SU-DHL-6 (cell line): ENCODE measurements at regions not wholly inside any gene's neighbourhood (a gene's known extent, or its start where the extent isn't known, plus 50 kb on each side); places are given as distances from the start of the nearest gene placed in this dataset.

ENCODE experiments used
- H2AFZ ChIP-seq: fragments of 200-600 bp; sonication (generic); 2 replicates; pipeline ENCODE4 v1.6.1; 2014; ENCODE audit warnings: low read depth, mild to moderate bottlenecking, moderate library complexity, mixed read lengths, antibody characterized with exemption, low read length; ENCODE audit not compliant: severe bottlenecking
- H3F3A ChIP-seq: fragments of 200-600 bp; shearing (Covaris generic); 2 replicates; pipeline ENCODE4 v1.6.0; 2016; ENCODE audit warnings: antibody characterized with exemption, mild to moderate bottlenecking; ENCODE audit not compliant: insufficient read depth
- H3K27ac ChIP-seq: fragments of 200-600 bp; sonication (generic); 2 replicates; pipeline ENCODE4 v1.5.1; 2016; ENCODE audit warnings: low read depth, mild to moderate bottlenecking, low read length, moderate library complexity, mixed read lengths
- H3K27me3 ChIP-seq: fragments of 200-600 bp; sonication (generic), shearing (Covaris generic); 2 replicates; pipeline ENCODE4 v1.6.0; 2014; ENCODE audit warnings: mild to moderate bottlenecking, low read length
- H3K36me3 ChIP-seq: fragments of 200-600 bp; sonication (generic); 2 replicates; pipeline ENCODE4 v1.6.1; 2014; ENCODE audit warnings: mild to moderate bottlenecking, low read length, mixed read lengths
- H3K4me2 ChIP-seq: fragments of 300-600, 200-600 bp; shearing (Covaris generic), sonication (generic); 2 replicates; pipeline ENCODE4 v1.6.0; 2014; ENCODE audit warnings: low read length, low read depth, mild to moderate bottlenecking; ENCODE audit not compliant: poor library complexity, severe bottlenecking
- H3K4me3 ChIP-seq: fragments of 200-600 bp; sonication (generic); 2 replicates; pipeline ENCODE4 v1.5.1; 2014; ENCODE audit warnings: antibody characterized with exemption, low read length, mild to moderate bottlenecking, mixed read lengths; ENCODE audit not compliant: insufficient read depth, poor library complexity, severe bottlenecking
- H3K79me2 ChIP-seq: fragments of 200-600 bp; sonication (generic); 2 replicates; pipeline ENCODE4 v1.6.1; 2014; ENCODE audit warnings: mild to moderate bottlenecking, low read length, moderate library complexity; ENCODE audit not compliant: insufficient read depth
- H3K9ac ChIP-seq: fragments of 200-600 bp; sonication (generic); 2 replicates; pipeline ENCODE4 v1.7.0; 2014; ENCODE audit warnings: mild to moderate bottlenecking, low read length
- H3K9me2 ChIP-seq: fragments of 200-600 bp; sonication (generic); replicated peaks from 2 replicates; pipeline ENCODE4 v1.6.1; 2014; ENCODE audit warnings: low read length; ENCODE audit not compliant: insufficient read depth
- H3K9me3 ChIP-seq: fragments of 200-600 bp; sonication (generic); 2 replicates; pipeline ENCODE4 v1.6.1; 2014; ENCODE audit warnings: low read length, mixed read lengths; ENCODE audit not compliant: insufficient read depth
- H4K20me1 ChIP-seq: fragments of 200-600 bp; sonication (generic); 2 replicates; pipeline ENCODE4 v1.6.1; 2014; ENCODE audit warnings: low read depth, mild to moderate bottlenecking, antibody characterized with exemption, low read length, moderate library complexity, mixed read lengths
- EZH2phosphoT487 ChIP-seq: fragments of 200-600 bp; sonication (generic), shearing (Covaris generic); conservative IDR thresholded peaks from 2 replicates; pipeline ENCODE4 v1.6.1; 2018; ENCODE audit warnings: mild to moderate bottlenecking, antibody characterized with exemption, low read length, moderate library complexity, mixed read lengths
- TF ChIP-seq, protein P1 (sequence below): fragments of 200-600 bp; sonication (generic); IDR thresholded peaks from one replicate; pipeline ENCODE4 v1.5.1; 2017; ENCODE audit warnings: antibody characterized with exemption, mild to moderate bottlenecking, low read length, moderate library complexity; ENCODE audit not compliant: insufficient read depth, poor library complexity, severe bottlenecking

DNA sequence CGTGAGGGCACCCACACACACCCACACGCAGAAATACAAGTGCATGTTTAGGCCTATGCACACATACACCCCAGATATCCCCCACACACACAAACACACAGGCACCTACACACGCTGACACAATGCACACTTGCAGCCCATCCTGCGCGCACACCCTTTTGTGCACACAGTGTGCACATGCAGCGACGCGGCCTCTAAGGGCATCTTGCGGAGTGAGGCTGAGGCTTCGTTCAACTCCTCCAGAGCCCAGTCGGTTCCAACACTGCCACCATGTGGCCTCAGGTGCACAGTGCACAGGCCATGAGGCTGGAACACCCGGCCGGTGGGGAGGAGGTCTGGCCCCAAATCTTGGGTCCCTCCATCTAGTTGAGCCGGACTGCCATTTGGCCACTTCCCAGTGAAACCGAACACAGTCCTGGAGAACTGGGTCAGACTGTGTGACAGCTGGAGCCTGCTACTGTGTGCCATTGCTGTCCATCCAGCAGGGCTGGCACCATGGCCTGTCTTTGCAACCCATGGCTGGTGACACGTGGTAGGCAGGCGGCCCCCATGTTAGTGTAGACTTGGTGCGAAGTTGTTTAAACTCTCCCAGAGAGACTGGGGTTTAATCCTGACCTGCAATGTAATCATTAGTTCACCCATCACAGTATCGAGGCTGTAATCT lies 97.7 kb upstream of the MVB12B start:
- Histone ChIP-seq H2AFZ (no peak overlapping the region), H3K4me3 (no peak overlapping the region), H3K9ac (no peak overlapping the region), H3K9me3 (no peaks in the 10 kb centered on the region), H3K27me3 (no peaks in the 10 kb centered on the region), H3K27ac (no peak overlapping the region), H3K36me3 (no peaks in the 10 kb centered on the region), H3K4me2 (no peak overlapping the region), H3K9me2 (no peaks in the 10 kb centered on the region), H3F3A (no peaks in the 10 kb centered on the region), H3K79me2 (no peaks in the 10 kb centered on the region), H4K20me1 (no peaks in the 10 kb centered on the region)
- TF ChIP-seq, protein P1, sequence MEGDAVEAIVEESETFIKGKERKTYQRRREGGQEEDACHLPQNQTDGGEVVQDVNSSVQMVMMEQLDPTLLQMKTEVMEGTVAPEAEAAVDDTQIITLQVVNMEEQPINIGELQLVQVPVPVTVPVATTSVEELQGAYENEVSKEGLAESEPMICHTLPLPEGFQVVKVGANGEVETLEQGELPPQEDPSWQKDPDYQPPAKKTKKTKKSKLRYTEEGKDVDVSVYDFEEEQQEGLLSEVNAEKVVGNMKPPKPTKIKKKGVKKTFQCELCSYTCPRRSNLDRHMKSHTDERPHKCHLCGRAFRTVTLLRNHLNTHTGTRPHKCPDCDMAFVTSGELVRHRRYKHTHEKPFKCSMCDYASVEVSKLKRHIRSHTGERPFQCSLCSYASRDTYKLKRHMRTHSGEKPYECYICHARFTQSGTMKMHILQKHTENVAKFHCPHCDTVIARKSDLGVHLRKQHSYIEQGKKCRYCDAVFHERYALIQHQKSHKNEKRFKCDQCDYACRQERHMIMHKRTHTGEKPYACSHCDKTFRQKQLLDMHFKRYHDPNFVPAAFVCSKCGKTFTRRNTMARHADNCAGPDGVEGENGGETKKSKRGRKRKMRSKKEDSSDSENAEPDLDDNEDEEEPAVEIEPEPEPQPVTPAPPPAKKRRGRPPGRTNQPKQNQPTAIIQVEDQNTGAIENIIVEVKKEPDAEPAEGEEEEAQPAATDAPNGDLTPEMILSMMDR = peak; percentile 75
- no peak for TF ChIP-seq EZH2phosphoT487

DNA sequence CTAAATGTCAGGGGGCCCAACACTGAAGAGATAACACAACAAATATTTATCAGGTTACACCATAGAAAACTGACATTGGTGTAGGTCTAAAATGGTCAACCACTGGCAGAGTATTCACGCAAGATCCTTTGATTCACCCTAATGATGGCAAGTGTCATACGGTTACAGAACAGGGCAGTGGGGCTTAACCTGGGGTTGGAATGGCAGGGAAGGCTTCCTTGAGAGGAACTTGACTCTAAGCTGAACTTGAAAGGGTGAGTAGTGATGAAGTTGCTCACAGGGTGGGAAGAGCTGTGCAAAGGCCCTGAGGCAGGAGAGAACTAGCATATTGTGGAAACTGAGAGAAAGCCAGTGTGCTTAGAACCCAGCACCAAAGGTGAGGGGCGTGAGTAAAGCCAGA lies 97.1 kb upstream of the MVB12B start:
- H3F3A ChIP-seq = no peaks in the 10 kb centered on the region
- H3K9ac ChIP-seq = no peak overlapping the region
- H3K27ac ChIP-seq = no peak overlapping the region
- no peak for TF ChIP-seq EZH2phosphoT487
- TF ChIP-seq, protein P1 = no peak
- H3K4me2 ChIP-seq = no peak overlapping the region
- no peaks in the 10 kb centered on the region for H3K79me2 ChIP-seq
- no peaks in the 10 kb centered on the region for H3K9me2 ChIP-seq
- H3K36me3 ChIP-seq = no peaks in the 10 kb centered on the region
- no peak overlapping the region for H2AFZ ChIP-seq
- H3K4me3 ChIP-seq = no peak overlapping the region
- H3K9me3 ChIP-seq = no peaks in the 10 kb centered on the region
- H4K20me1 ChIP-seq = no peaks in the 10 kb centered on the region
- H3K27me3 ChIP-seq = no peaks in the 10 kb centered on the region

DNA sequence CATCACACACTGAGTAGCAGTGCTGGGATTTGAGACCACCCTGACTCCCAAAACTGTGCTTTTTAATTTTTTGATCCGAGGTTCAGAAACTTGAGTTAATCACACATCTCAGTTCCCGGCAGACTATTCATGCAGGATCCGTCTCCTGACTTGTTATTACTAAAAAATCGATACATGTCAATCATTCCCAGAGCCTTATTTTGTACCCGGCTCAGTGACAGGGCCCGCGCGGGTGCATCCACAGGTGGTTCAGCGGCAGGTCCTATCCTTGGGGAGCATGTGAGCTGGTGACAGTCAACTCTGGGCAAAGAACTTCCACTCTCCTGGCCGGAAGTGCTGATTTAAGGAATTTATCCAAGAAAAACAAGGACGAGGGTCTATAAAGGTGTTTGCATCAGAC lies 95.9 kb upstream of the MVB12B start:
- no peaks in the 10 kb centered on the region for H3K9me3 ChIP-seq
- no peak overlapping the region for H2AFZ ChIP-seq
- H4K20me1 ChIP-seq = no peaks in the 10 kb centered on the region
- no peaks in the 10 kb centered on the region for H3K27me3 ChIP-seq
- H3K79me2 ChIP-seq = no peaks in the 10 kb centered on the region
- no peaks in the 10 kb centered on the region for H3F3A ChIP-seq
- no peaks in the 10 kb centered on the region for H3K9me2 ChIP-seq
- no peaks in the 10 kb centered on the region for H3K36me3 ChIP-seq
- TF ChIP-seq, protein P1 = no peak
- TF ChIP-seq EZH2phosphoT487 = no peak
- H3K27ac ChIP-seq = no peak overlapping the region
- H3K4me3 ChIP-seq = no peak overlapping the region
- no peak overlapping the region for H3K4me2 ChIP-seq
- no peak overlapping the region for H3K9ac ChIP-seq
